Transverse colon (tissue), 4 donors: ENCODE measurements at regions not wholly inside any gene's neighbourhood (a gene's known extent, or its start where the extent isn't known, plus 50 kb on each side); places are given as distances from the start of the nearest gene placed in this dataset.

Source experiments
- DNase-seq: peaks from one replicate; pipeline ENCODE4 v3.0.0-alpha.2; 2019
- H3K27ac ChIP-seq, 4 donors: fragments of 200-600 bp; sonication (generic); 2 replicates each; pipeline ENCODE4 v1.5.1; 2016 to 2018; ENCODE audit warnings: inconsistent platforms in 4 of 4
- H3K27me3 ChIP-seq: fragments of 200-600 bp; sonication (generic); 2 replicates; pipeline ENCODE4 v1.5.1; 2017; ENCODE audit warnings: inconsistent platforms
- H3K36me3 ChIP-seq, 4 donors: fragments of 200-600 bp; sonication (generic); 2 replicates each; pipeline ENCODE4 v1.5.1; 2017 to 2019; ENCODE audit warnings: inconsistent platforms in 4 of 4
- H3K4me1 ChIP-seq, 4 donors: fragments of 200-600 bp; sonication (generic); 2 replicates each; pipeline ENCODE4 v1.5.1; 2017 to 2020; ENCODE audit warnings: inconsistent platforms in 4 of 4
- H3K4me3 ChIP-seq, 4 donors: fragments of 200-600 bp; sonication (generic); 1 replicate in 1 of 4; 2 replicates in 3 of 4; pipeline versions ENCODE4 v1.5.1 to v1.6.1; 2017 to 2019; ENCODE audit warnings: inconsistent platforms in 4 of 4
- H3K9me3 ChIP-seq, 2 donors: fragments of 200-600 bp; sonication (generic); 2 replicates each; pipeline ENCODE4 v1.5.1; 2017 to 2019; ENCODE audit warnings: inconsistent platforms in 2 of 2
- CTCF ChIP-seq, 5 experiments: fragments of 200-600 bp in 3 of 5; fragments of 450-650 bp in 2 of 5; sonication (generic) in 3 of 5; IDR thresholded peaks; 1 replicate in 2 of 5; 2 replicates in 3 of 5; pipeline ENCODE4 v1.5.1; 2016 to 2017; ENCODE audit warnings: antibody characterized with exemption in 5 of 5, inconsistent platforms in 3 of 5, mild to moderate bottlenecking in 2 of 5, moderate library complexity in 1 of 5
- EP300 ChIP-seq: sonication (generic); formaldehyde crosslinking; IDR thresholded peaks from one replicate; pipeline ENCODE4 v1.6.1; 2017; ENCODE audit warnings: antibody characterized with exemption, low read depth
- POLR2A ChIP-seq: fragments of 450-650 bp; IDR thresholded peaks from one replicate; pipeline ENCODE4 v1.6.1; 2016; ENCODE audit warnings: antibody characterized with exemption, mild to moderate bottlenecking, moderate library complexity
- POLR2AphosphoS5 ChIP-seq, 3 donors: sonication (generic); formaldehyde crosslinking; IDR thresholded peaks; one replicate each; pipeline ENCODE4 v1.6.1; 2016; ENCODE audit warnings: antibody characterized with exemption in 3 of 3
- WGBS, 2 donors: methylation state at CpG; one replicate each; pipeline ENCODE4 v1.1.5; 2018; ENCODE audit warnings: low coverage in 1 of 2; 5-methylcytosine and 5-hydroxymethylcytosine counted together
- in situ Hi-C, 4 donors: fragments of 200-750 bp; cut with MboI; loops; one replicate each; pipeline versions ENCODE4 v1.15.0 to v1.15.1; 2017; ENCODE audit warnings: low sequenced_read_pairs in 3 of 4, low pct_ligation_motif_present in 1 of 4, low pct_unique_long_range_greater_than_20kb in 1 of 4
- intact Hi-C: fragments of 100-400 bp; cut with DNase I; formaldehyde crosslinking; loops from one replicate; pipeline ENCODE4 v1.15.1; 2023; ENCODE audit warnings: low total_unique reads

DNA sequence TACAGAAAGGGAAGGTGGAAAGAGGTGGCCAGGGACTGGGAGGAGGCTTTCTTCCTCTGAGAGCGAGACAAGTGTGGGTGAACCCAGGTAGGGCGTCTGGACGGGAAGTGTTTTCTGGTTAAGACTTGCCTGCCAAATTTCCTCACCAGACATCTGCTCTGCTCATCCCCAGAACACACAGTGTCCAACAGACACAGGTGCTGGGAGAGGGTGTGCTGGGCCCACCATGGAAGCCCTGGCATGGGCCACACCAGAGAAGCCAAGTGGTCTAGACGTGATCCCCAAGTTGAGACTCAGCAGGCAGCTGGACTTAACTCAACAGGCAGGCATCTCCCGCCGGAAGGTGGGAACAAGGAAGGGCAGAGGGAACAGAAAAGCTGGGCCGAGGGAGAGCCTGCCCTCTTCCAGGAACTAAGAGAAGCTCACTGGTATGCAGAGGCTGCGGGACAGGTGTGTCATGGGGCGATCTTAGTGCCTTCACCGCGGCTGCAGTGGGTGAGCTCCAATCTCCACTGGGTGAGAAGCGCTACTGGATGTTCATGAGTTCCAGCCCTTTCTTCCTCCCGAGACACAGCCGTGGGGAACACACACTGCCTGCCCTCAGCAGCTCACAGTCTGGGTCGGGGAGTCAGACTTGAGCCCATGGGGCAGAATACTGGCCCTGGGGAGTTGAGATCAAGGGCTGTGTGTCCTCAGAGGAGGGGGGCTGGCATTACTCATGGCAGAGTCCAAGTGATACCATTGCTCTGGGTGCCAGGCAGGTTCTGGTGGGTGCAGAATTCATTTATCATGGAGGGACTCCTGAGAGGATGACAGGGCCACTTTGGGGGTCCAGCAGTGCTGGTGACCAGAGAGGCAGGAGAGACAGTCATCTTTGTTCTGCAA is 110.2 kb downstream of the CPZ start:
- WGBS, 2 donors, result 21 to 67% methylated on average over 3 to 15 of the region's 15 CpGs
- no peak overlapping the region for H3K27ac ChIP-seq
- no peak for DNase-seq
- intact Hi-C loops (no loop called here), in situ Hi-C loops (no loop called here)
- no peak overlapping the region for H3K4me3 ChIP-seq
- TF ChIP-seq EP300 (no peak), CTCF (IDR thresholded peaks at IDR 0.05) (no peak), POLR2AphosphoS5 (IDR thresholded peaks at IDR 0.05) (no peak), POLR2A (no peak)
- no peaks in the 10 kb centered on the region for H3K9me3 ChIP-seq
- H3K36me3 ChIP-seq, result no peaks in the 10 kb centered on the region
- H3K27me3 ChIP-seq, result no peaks in the 10 kb centered on the region
- no peaks in the 10 kb centered on the region for H3K4me1 ChIP-seq

GRCh38 chr4:8702020-8702495 is 109.5 kb downstream of the CPZ start:
- H3K27me3 ChIP-seq, result no peaks in the 10 kb centered on the region
- 69% methylated on average over 10 of the region's 10 CpGs; no CpG with 5 or more reads in 1 of the 2 donors for WGBS, 2 donors
- peak; percentile 1 for DNase-seq
- H3K27ac ChIP-seq, result no peak overlapping the region
- TF ChIP-seq CTCF (IDR thresholded peaks at IDR 0.05), result no peak
- no peak for TF ChIP-seq POLR2AphosphoS5 (IDR thresholded peaks at IDR 0.05)
- no peak for TF ChIP-seq POLR2A
- no peak for TF ChIP-seq EP300
- H3K4me3 ChIP-seq, result no peak overlapping the region
- in situ Hi-C loops, result no loop called here
- H3K36me3 ChIP-seq, result no peaks in the 10 kb centered on the region
- intact Hi-C loops, result no loop called here
- H3K9me3 ChIP-seq, result no peaks in the 10 kb centered on the region
- H3K4me1 ChIP-seq, result no peaks in the 10 kb centered on the region

GRCh38 chr4:8701126-8702019 is 108.8 kb downstream of the CPZ start:
- H3K4me1 ChIP-seq, result no peaks in the 10 kb centered on the region
- H3K27ac ChIP-seq, result no peak overlapping the region
- TF ChIP-seq POLR2AphosphoS5 (IDR thresholded peaks at IDR 0.05), result no peak
- no peak for TF ChIP-seq CTCF (IDR thresholded peaks at IDR 0.05)
- TF ChIP-seq POLR2A, result no peak
- TF ChIP-seq EP300, result no peak
- DNase-seq, result peak; percentile 3
- intact Hi-C loops, result no loop called here
- no peak overlapping the region for H3K4me3 ChIP-seq
- no peaks in the 10 kb centered on the region for H3K27me3 ChIP-seq
- in situ Hi-C loops, result no loop called here
- H3K9me3 ChIP-seq, result no peaks in the 10 kb centered on the region
- H3K36me3 ChIP-seq, result no peaks in the 10 kb centered on the region
- 10 to 69% methylated on average over 2 to 19 of the region's 22 CpGs for WGBS, 2 donors

- 58 to 73% methylated on average over 9 to 17 of the region's 17 CpGs for WGBS, 2 donors
- intact Hi-C loops (no loop called here), in situ Hi-C loops (no loop called here)
- Histone ChIP-seq H3K36me3 (no peaks in the 10 kb centered on the region), H3K4me3 (no peak overlapping the region), H3K4me1 (no peaks in the 10 kb centered on the region), H3K27ac (no peak overlapping the region), H3K27me3 (no peaks in the 10 kb centered on the region), H3K9me3 (no peaks in the 10 kb centered on the region)
- peak; percentile 3 for DNase-seq
- TF ChIP-seq EP300, result no peak
- TF ChIP-seq CTCF (IDR thresholded peaks at IDR 0.05), result no peak
- no peak for TF ChIP-seq POLR2AphosphoS5 (IDR thresholded peaks at IDR 0.05)
- TF ChIP-seq POLR2A, result no peak
Measured at GRCh38 chr4:8700531-8700930, 108.0 kb downstream of the CPZ start.
